Natural killer cell (primary cell): ENCODE measurements at regions not wholly inside any gene's neighbourhood (a gene's known extent, or its start where the extent isn't known, plus 50 kb on each side); places are given as distances from the start of the nearest gene placed in this dataset.

Experiments
- ATAC-seq, 3 donors: fragments of 150-1000 bp in 2 of 3; fragments of 200-7000 bp in 1 of 3; cut with Tn5 transposase; 1 replicate in 1 of 3; 2 replicates in 2 of 3; pipeline ENCODE4 v1.10.0; 2021; ENCODE audit warnings: mild to moderate bottlenecking in 2 of 3, moderate library complexity in 2 of 3
- DNase-seq, 2 donors: peaks; one replicate each; pipeline versions ENCODE4 v3.0.0 to v3.0.0-alpha.2; 2013 to 2021; ENCODE audit warnings: mixed read lengths in 1 of 2
- H3K27ac ChIP-seq: one replicate; pipeline ENCODE4 v1.5.1; 2013; ENCODE audit warnings: mild to moderate bottlenecking, low read length
- H3K27me3 ChIP-seq: one replicate; pipeline ENCODE4 v1.6.1; 2013; ENCODE audit warnings: low read length; ENCODE audit not compliant: control insufficient read depth, insufficient read depth
- H3K36me3 ChIP-seq: one replicate; pipeline ENCODE4 v1.6.1; 2013; ENCODE audit warnings: low read length; ENCODE audit not compliant: control insufficient read depth, insufficient read depth
- H3K4me1 ChIP-seq: one replicate; pipeline ENCODE4 v1.6.1; 2013; ENCODE audit warnings: low read length; ENCODE audit not compliant: control insufficient read depth, insufficient read depth
- H3K4me3 ChIP-seq: one replicate; pipeline ENCODE4 v1.5.1; 2013; ENCODE audit warnings: low read length
- H3K9me3 ChIP-seq: one replicate; pipeline ENCODE4 v1.6.1; 2013; ENCODE audit warnings: low read length; ENCODE audit not compliant: control insufficient read depth, insufficient read depth
- H3K27ac Mint-ChIP-seq, 2 donors: one replicate each; pipeline ENCODE4 v1.8.0; 2022; ENCODE audit warnings: mild to moderate bottlenecking in 2 of 2, mixed read lengths in 2 of 2, moderate library complexity in 1 of 2
- H3K27me3 Mint-ChIP-seq, 2 donors: one replicate each; pipeline ENCODE4 v1.8.0; 2022; ENCODE audit warnings: low read depth in 2 of 2, mixed read lengths in 2 of 2
- H3K36me3 Mint-ChIP-seq: one replicate; pipeline ENCODE4 v1.8.0; 2022; ENCODE audit warnings: mixed read lengths
- H3K4me1 Mint-ChIP-seq, 2 donors: one replicate each; pipeline ENCODE4 v1.8.0; 2022; ENCODE audit warnings: mixed read lengths in 2 of 2
- H3K4me3 Mint-ChIP-seq: one replicate; pipeline ENCODE4 v1.8.0; 2022; ENCODE audit warnings: mild to moderate bottlenecking, moderate library complexity, mixed read lengths
- H3K9me3 Mint-ChIP-seq, 2 donors: one replicate each; pipeline ENCODE4 v1.8.0; 2022; ENCODE audit warnings: mixed read lengths in 2 of 2
- CTCF ChIP-seq: fragments of 200-600 bp; IDR thresholded peaks from one replicate; pipeline ENCODE4 v1.8.0; 2022; ENCODE audit warnings: antibody characterized with exemption
- WGBS: methylation state at CpG from one replicate; pipeline ENCODE4 v1.1.7; 2013; ENCODE audit warnings: missing lambda C conversion rate; ENCODE audit not compliant: insufficient coverage; 5-methylcytosine and 5-hydroxymethylcytosine counted together
- intact Hi-C: fragments of 100-400 bp; cut with micrococcal nuclease; formaldehyde crosslinking; loops from one replicate; pipeline ENCODE4 v1.14.2; 2022

GRCh38 chr3:68116580-68116979 lies 462.2 kb upstream of the SUCLG2 start:
- intact Hi-C loops = no loop called here
- Histone ChIP-seq H3K36me3 (no peaks in the 10 kb centered on the region), H3K27ac (no peak overlapping the region), H3K4me3 (no peak overlapping the region), H3K4me1 (no peaks in the 10 kb centered on the region), H3K27me3 (no peaks in the 10 kb centered on the region), H3K9me3 (no peaks in the 10 kb centered on the region)
- no peak for TF ChIP-seq CTCF
- no peaks in the 10 kb centered on the region for H3K27me3 Mint-ChIP-seq
- no peak for ATAC-seq
- no peak overlapping the region for H3K27ac Mint-ChIP-seq
- no peaks in the 10 kb centered on the region for H3K36me3 Mint-ChIP-seq
- 100% methylated on average over 1 of the region's 1 CpG for WGBS
- H3K9me3 Mint-ChIP-seq = peaks cover 3 to 5% of the 10 kb centered on the region in 2 donors
- no peak for DNase-seq
- H3K4me1 Mint-ChIP-seq = no peaks in the 10 kb centered on the region
- no peak overlapping the region for H3K4me3 Mint-ChIP-seq

- Mint-ChIP-seq H3K4me1 (peaks cover 0 to 5% of the 10 kb centered on the region in 2 donors), H3K36me3 (no peaks in the 10 kb centered on the region), H3K4me3 (no peak overlapping the region), H3K9me3 (peaks cover 2 to 3% of the 10 kb centered on the region in 2 donors), H3K27me3 (no peaks in the 10 kb centered on the region), H3K27ac (no peak overlapping the region)
- Histone ChIP-seq H3K4me1 (peaks cover 4% of the 10 kb centered on the region), H3K4me3 (no peak overlapping the region), H3K27ac (no peak overlapping the region), H3K36me3 (no peaks in the 10 kb centered on the region), H3K9me3 (no peaks in the 10 kb centered on the region), H3K27me3 (no peaks in the 10 kb centered on the region)
- WGBS = 71% methylated on average over 1 of the region's 1 CpG
- TF ChIP-seq CTCF = no peak
- intact Hi-C loops = no loop called here
- DNase-seq (no peak), ATAC-seq (no peak)
These were observed 449.4 kb upstream of the SUCLG2 start for GRCh38 chr3:68103811-68104210.

GRCh38 chr3:68090571-68090970 lies 436.2 kb upstream of the SUCLG2 start:
- Mint-ChIP-seq H3K9me3 (peaks cover 4 to 6% of the 10 kb centered on the region in 2 donors), H3K27ac (no peak overlapping the region), H3K36me3 (no peaks in the 10 kb centered on the region), H3K4me1 (peaks cover 5 to 16% of the 10 kb centered on the region in 2 donors), H3K4me3 (no peak overlapping the region), H3K27me3 (no peaks in the 10 kb centered on the region)
- TF ChIP-seq CTCF = no peak
- intact Hi-C loops = no loop called here
- no peaks in the 10 kb centered on the region for H3K27me3 ChIP-seq
- no peak for ATAC-seq
- H3K4me3 ChIP-seq = no peak overlapping the region
- H3K9me3 ChIP-seq = no peaks in the 10 kb centered on the region
- no peak overlapping the region for H3K27ac ChIP-seq
- 50% methylated on average over 1 of the region's 1 CpG for WGBS
- peaks cover 7% of the 10 kb centered on the region for H3K4me1 ChIP-seq
- DNase-seq = no peak
- no peaks in the 10 kb centered on the region for H3K36me3 ChIP-seq

GRCh38 chr3:68089572-68090011 lies 435.2 kb upstream of the SUCLG2 start:
- Histone ChIP-seq H3K4me1 (peaks cover 7% of the 10 kb centered on the region), H3K9me3 (no peaks in the 10 kb centered on the region), H3K27me3 (no peaks in the 10 kb centered on the region), H3K27ac (no peak overlapping the region), H3K36me3 (no peaks in the 10 kb centered on the region), H3K4me3 (no peak overlapping the region)
- Mint-ChIP-seq H3K27ac (no peak overlapping the region), H3K36me3 (no peaks in the 10 kb centered on the region), H3K4me3 (no peak overlapping the region), H3K4me1 (peaks cover 5 to 16% of the 10 kb centered on the region in 2 donors), H3K27me3 (peaks cover 0 to 3% of the 10 kb centered on the region in 2 donors), H3K9me3 (peaks cover 4 to 8% of the 10 kb centered on the region in 2 donors)
- WGBS = 74% methylated on average over 2 of the region's 3 CpGs
- no peak for DNase-seq
- intact Hi-C loops = no loop called here
- no peak for ATAC-seq
- no peak for TF ChIP-seq CTCF
